HG02981 (cell line): ENCODE measurements at regions not wholly inside any gene's neighbourhood (a gene's known extent, or its start where the extent isn't known, plus 50 kb on each side); places are given as distances from the start of the nearest gene placed in this dataset.

Experiments
- ATAC-seq: cut with Tn5 transposase; IDR thresholded peaks from one replicate; pipeline ENCODE4 v1.9.1; 2021; ENCODE audit warnings: mild to moderate bottlenecking, moderate library complexity; ENCODE audit not compliant: unreplicated experiment

DNA sequence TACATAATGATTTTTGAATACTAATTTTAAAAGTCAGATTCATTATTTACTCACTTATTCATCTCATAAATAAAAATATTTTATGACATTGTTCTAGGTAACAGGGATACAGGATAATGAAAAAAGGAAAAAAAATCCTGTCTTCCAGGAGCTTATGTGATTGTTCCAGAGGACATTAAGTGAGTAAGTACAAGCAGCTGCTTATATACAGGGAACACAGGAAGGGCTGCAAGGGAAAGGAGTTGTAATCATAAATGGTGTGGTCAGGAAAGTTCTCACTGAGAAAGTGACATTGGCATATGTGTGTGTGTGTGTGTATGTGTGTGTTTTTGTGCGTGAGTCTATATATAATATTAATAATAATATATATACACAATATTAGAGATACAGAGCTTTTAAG is 121.8 kb downstream of the HAO1 start:
- no peak for ATAC-seq

DNA sequence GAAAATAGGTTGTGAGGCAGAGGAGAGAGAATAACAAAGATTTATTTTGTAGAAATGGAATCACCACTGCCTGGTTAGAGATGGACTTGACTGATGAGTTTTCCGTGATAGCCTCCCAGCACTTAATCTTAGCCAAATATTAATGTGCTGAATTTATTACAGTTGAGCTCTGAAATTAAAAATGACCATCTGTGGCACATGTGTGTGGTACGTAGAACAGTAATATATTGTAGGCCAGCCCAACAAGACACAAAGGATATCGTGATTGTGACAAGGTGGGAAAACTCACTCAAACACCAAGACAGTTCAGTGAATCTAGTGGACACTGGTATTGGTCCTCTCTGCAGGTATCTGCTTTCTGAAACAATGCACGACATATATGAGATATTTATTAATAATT is 119.4 kb downstream of the HAO1 start:
- no peak for ATAC-seq

- no peak for ATAC-seq
Measured at GRCh38 chr20:7822772-7823171, 117.5 kb downstream of the HAO1 start.

GRCh38 chr20:7828437-7828836 is 111.8 kb downstream of the HAO1 start:
- ATAC-seq: no peak

DNA sequence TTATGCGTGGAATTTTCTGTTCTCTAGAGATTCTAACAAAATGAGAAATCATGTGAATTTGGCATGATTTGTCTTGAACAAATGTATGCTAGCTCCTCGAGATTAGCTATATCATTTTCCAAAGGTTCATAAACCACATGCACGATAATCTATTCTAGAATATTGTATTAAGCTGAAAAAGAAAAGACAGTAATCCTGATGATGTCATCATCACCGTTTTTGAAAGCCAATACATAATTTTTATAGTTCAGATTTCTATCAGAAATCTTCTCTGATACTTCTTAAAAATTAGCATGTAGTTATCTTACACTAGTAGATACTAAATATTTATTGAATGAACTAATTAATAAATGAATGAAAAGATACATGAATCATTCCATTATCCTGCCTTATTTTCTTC is 111.2 kb downstream of the HAO1 start:
- ATAC-seq: no peak

- ATAC-seq: no peak
Measured at GRCh38 chr20:7829776-7830175, 110.5 kb downstream of the HAO1 start.
